ENCODE measurements at regions not wholly inside any gene's neighbourhood (a gene's known extent, or its start where the extent isn't known, plus 50 kb on each side); places are given as distances from the start of the nearest gene placed in this dataset.

DNA sequence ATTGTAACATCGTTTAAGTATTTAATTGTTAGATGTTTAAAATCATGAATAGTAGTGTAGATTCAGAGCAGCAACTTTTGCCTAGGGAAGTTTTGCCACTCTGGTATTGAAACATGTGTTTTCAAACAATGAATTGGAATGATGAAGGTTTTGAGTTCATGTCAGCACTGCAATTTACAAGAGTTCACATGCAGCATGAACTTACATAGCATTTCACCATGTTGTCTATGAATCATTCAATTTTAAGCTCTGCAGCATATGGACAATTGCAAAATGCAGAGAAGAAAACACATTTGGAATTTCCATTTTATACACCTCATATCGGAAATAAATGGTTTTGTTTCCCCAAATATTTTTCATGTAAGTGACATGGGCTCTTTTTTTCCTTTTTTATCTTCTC is 170.7 kb upstream of the CDKN3 start:
- peaks cover 8% of the 10 kb centered on the region for H3K27me3 ChIP-seq (replicated peaks; ENCODE audit: control insufficient read depth, insufficient read depth, low read length)
- DNase-seq (ENCODE audit: low read depth): peak; percentile 83
- no peaks in the 10 kb centered on the region for H3K9me3 ChIP-seq (ENCODE audit: control insufficient read depth, low read length)
- H3K9ac ChIP-seq (ENCODE audit: low read length): no peak overlapping the region
- no peaks in the 10 kb centered on the region for H3K36me3 ChIP-seq (ENCODE audit: control insufficient read depth, insufficient read depth, low read length, severe bottlenecking)
- H3K4me1 ChIP-seq (ENCODE audit: control insufficient read depth, insufficient read depth, low read length): peaks cover 13% of the 10 kb centered on the region
- H3K4me3 ChIP-seq (ENCODE audit: low read length): no peak overlapping the region

DNA sequence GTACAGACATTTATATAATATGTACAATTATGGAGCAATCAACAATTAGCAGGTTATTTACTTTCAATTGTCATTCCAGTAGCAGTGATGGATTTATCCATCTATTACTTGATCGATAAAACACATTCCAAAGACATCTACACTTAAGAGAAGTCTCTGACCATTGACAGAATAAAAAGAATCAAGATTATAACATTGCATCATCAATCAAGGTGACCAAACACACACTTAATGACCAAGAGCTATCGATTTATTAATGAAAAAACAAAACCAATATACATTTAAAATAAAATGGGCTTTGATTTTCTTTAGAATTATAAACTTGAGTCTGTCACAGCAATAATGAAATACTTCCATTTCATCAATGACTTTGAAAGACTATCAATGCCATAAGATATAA is 170.2 kb upstream of the CDKN3 start:
- Histone ChIP-seq H3K9ac (ENCODE audit: low read length) (no peak overlapping the region), H3K27me3 (replicated peaks; ENCODE audit: control insufficient read depth, insufficient read depth, low read length) (peaks cover 8% of the 10 kb centered on the region), H3K36me3 (ENCODE audit: control insufficient read depth, insufficient read depth, low read length, severe bottlenecking) (no peaks in the 10 kb centered on the region), H3K4me3 (ENCODE audit: low read length) (no peak overlapping the region), H3K9me3 (ENCODE audit: control insufficient read depth, low read length) (no peaks in the 10 kb centered on the region), H3K4me1 (ENCODE audit: control insufficient read depth, insufficient read depth, low read length) (peaks cover 13% of the 10 kb centered on the region)
- no peak for DNase-seq (ENCODE audit: low read depth)

GRCh38 chr14:54229136-54229535 is 167.7 kb upstream of the CDKN3 start:
- Histone ChIP-seq H3K4me1 (ENCODE audit: control insufficient read depth, insufficient read depth, low read length) (peaks cover 13% of the 10 kb centered on the region), H3K36me3 (ENCODE audit: control insufficient read depth, insufficient read depth, low read length, severe bottlenecking) (no peaks in the 10 kb centered on the region), H3K9me3 (ENCODE audit: control insufficient read depth, low read length) (no peaks in the 10 kb centered on the region), H3K9ac (ENCODE audit: low read length) (no peak overlapping the region), H3K4me3 (ENCODE audit: low read length) (no peak overlapping the region), H3K27me3 (replicated peaks; ENCODE audit: control insufficient read depth, insufficient read depth, low read length) (no peaks in the 10 kb centered on the region)
- DNase-seq (ENCODE audit: low read depth): peak; percentile 56

DNA sequence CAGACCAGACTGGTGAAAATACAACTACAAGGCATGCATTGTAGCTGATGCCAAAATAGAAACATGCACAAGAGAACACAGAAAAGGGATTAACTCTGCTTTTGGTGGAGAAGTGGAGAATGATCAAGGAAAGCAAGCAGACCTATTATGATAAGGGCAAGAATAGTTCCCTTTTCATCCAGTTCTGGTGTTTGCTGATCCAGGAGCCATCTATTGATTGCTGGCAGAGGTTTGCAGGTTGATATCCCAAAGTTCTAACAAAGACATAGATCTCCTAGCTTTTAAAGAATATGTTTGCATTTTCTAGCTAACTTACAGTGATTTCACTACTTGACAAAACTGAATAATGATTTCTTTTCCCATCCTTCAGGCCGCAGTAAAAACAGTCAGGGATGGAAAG is 166.2 kb upstream of the CDKN3 start:
- no peak for DNase-seq (ENCODE audit: low read depth)
- Histone ChIP-seq H3K27me3 (replicated peaks; ENCODE audit: control insufficient read depth, insufficient read depth, low read length) (no peaks in the 10 kb centered on the region), H3K9ac (ENCODE audit: low read length) (no peak overlapping the region), H3K9me3 (ENCODE audit: control insufficient read depth, low read length) (no peaks in the 10 kb centered on the region), H3K4me3 (ENCODE audit: low read length) (no peak overlapping the region), H3K4me1 (ENCODE audit: control insufficient read depth, insufficient read depth, low read length) (peaks cover 13% of the 10 kb centered on the region), H3K36me3 (ENCODE audit: control insufficient read depth, insufficient read depth, low read length, severe bottlenecking) (no peaks in the 10 kb centered on the region)

DNA sequence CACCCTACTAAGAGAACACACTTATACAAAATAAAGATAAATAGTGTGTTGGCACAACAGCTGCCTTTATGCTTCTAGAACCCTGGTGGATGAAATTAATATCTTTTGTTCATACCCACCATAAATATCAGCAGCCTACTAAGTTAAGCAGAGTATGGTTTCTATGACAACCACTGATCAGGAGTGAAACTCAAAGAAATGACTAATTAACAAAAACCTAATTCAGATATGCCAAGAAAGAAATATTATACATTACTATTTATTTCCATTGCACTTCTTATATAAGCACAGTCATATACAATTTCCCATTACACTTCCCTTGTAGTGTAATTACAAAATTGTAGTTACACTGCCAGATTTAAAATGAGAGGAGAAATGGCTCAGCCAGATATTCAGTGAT is 164.1 kb upstream of the CDKN3 start:
- H3K9me3 ChIP-seq (ENCODE audit: control insufficient read depth, low read length): no peaks in the 10 kb centered on the region
- H3K4me3 ChIP-seq (ENCODE audit: low read length): no peak overlapping the region
- H3K36me3 ChIP-seq (ENCODE audit: control insufficient read depth, insufficient read depth, low read length, severe bottlenecking): no peaks in the 10 kb centered on the region
- no peaks in the 10 kb centered on the region for H3K27me3 ChIP-seq (replicated peaks; ENCODE audit: control insufficient read depth, insufficient read depth, low read length)
- DNase-seq (ENCODE audit: low read depth): no peak
- H3K9ac ChIP-seq (ENCODE audit: low read length): no peak overlapping the region
- peaks cover 8% of the 10 kb centered on the region for H3K4me1 ChIP-seq (ENCODE audit: control insufficient read depth, insufficient read depth, low read length)

GRCh38 chr14:54241517-54241916 is 155.3 kb upstream of the CDKN3 start:
- Histone ChIP-seq H3K4me3 (ENCODE audit: low read length) (no peak overlapping the region), H3K36me3 (ENCODE audit: control insufficient read depth, insufficient read depth, low read length, severe bottlenecking) (no peaks in the 10 kb centered on the region), H3K27me3 (replicated peaks; ENCODE audit: control insufficient read depth, insufficient read depth, low read length) (peaks cover 6% of the 10 kb centered on the region), H3K9me3 (ENCODE audit: control insufficient read depth, low read length) (no peaks in the 10 kb centered on the region), H3K4me1 (ENCODE audit: control insufficient read depth, insufficient read depth, low read length) (peaks cover 5% of the 10 kb centered on the region), H3K9ac (ENCODE audit: low read length) (no peak overlapping the region)
- no peak for DNase-seq (ENCODE audit: low read depth)

GRCh38 chr14:54251356-54251755 is 145.5 kb upstream of the CDKN3 start:
- H3K27me3 ChIP-seq (replicated peaks; ENCODE audit: control insufficient read depth, insufficient read depth, low read length): peaks cover 1% of the 10 kb centered on the region
- no peak for DNase-seq (ENCODE audit: low read depth)
- no peaks in the 10 kb centered on the region for H3K36me3 ChIP-seq (ENCODE audit: control insufficient read depth, insufficient read depth, low read length, severe bottlenecking)
- peaks cover 26% of the 10 kb centered on the region for H3K4me1 ChIP-seq (ENCODE audit: control insufficient read depth, insufficient read depth, low read length)
- H3K9me3 ChIP-seq (ENCODE audit: control insufficient read depth, low read length): no peaks in the 10 kb centered on the region
- no peak overlapping the region for H3K4me3 ChIP-seq (ENCODE audit: low read length)
- no peak overlapping the region for H3K9ac ChIP-seq (ENCODE audit: low read length)

DNA sequence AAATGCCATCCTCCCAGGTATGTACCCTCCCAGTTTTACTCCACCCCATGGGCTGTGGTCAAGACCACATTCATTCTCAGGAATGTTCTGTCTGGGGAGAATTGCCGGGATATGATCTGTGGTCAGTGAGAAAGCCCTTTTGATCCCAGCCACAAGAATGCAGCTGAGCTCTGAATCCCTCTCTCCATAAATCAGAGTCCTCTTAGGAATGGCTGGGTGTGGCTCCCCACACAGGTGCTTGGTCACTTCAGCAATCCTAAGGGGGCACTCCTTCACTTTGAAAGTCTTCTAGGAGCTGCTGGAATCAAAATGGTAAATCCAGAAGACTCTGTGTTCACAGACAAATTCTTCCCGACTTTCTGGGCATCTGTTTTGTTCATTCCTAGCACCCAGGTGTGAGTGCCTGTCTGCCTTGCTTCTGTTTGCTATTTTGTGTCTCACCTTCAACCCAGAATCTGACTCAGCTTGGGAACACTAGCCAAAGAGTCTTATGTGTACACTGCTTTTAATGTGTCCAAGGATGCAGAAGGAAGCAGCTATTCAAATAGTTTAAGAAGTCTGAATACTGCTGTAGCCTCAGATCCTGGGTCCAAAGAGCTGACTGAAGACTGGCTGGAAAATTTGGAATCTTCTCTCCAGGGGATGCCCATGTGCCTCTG is 144.6 kb upstream of the CDKN3 start:
- peak; percentile 54 for DNase-seq (ENCODE audit: low read depth)
- H3K4me3 ChIP-seq (ENCODE audit: low read length): no peak overlapping the region
- H3K9me3 ChIP-seq (ENCODE audit: control insufficient read depth, low read length): no peaks in the 10 kb centered on the region
- H3K9ac ChIP-seq (ENCODE audit: low read length): no peak overlapping the region
- H3K27me3 ChIP-seq (replicated peaks; ENCODE audit: control insufficient read depth, insufficient read depth, low read length): no peaks in the 10 kb centered on the region
- H3K36me3 ChIP-seq (ENCODE audit: control insufficient read depth, insufficient read depth, low read length, severe bottlenecking): no peaks in the 10 kb centered on the region
- H3K4me1 ChIP-seq (ENCODE audit: control insufficient read depth, insufficient read depth, low read length): peaks cover 33% of the 10 kb centered on the region

DNA sequence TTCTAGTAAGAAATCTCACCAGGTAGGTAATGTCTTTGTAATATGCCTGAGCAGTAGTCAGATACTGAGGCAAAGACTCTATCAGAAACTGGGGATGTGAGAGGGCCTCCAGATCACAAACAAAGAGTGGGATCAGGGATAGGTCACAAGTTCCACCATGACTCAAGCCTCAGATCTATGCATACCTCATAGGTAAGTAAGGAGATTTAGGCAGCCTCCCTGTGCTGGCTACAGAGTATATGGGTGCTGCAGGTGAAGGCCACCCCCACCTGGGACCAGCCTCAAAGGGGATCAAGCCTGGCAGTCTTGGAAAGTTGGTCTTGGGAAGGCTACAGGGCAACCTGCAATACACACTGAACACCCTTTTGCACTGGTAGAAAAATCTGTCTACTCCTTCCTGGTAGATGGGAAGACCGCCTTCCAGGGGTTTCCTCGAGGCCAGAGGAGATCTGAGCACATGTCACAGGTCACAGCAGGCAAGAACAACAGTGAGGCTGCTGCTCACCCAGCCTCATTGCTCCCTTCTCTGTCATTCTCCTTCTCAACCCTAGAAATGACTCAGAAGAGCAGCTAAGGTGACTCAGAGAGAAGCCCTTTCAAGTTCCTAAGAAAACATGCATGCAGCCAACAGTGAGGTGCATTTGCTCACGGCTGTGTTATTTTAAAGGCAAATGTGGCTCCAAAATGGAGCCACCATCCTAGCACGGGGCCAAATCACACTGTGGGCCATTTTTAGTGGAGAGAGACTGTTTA is 143.4 kb upstream of the CDKN3 start:
- Histone ChIP-seq H3K9ac (ENCODE audit: low read length) (no peak overlapping the region), H3K27me3 (replicated peaks; ENCODE audit: control insufficient read depth, insufficient read depth, low read length) (no peaks in the 10 kb centered on the region), H3K4me3 (ENCODE audit: low read length) (no peak overlapping the region), H3K4me1 (ENCODE audit: control insufficient read depth, insufficient read depth, low read length) (peaks cover 39% of the 10 kb centered on the region), H3K9me3 (ENCODE audit: control insufficient read depth, low read length) (no peaks in the 10 kb centered on the region), H3K36me3 (ENCODE audit: control insufficient read depth, insufficient read depth, low read length, severe bottlenecking) (no peaks in the 10 kb centered on the region)
- DNase-seq (ENCODE audit: low read depth): peak; percentile 65

GRCh38 chr14:54256156-54256555 is 140.7 kb upstream of the CDKN3 start:
- H3K9ac ChIP-seq (ENCODE audit: low read length): no peak overlapping the region
- no peak for DNase-seq (ENCODE audit: low read depth)
- H3K36me3 ChIP-seq (ENCODE audit: control insufficient read depth, insufficient read depth, low read length, severe bottlenecking): no peaks in the 10 kb centered on the region
- no peak overlapping the region for H3K4me3 ChIP-seq (ENCODE audit: low read length)
- H3K9me3 ChIP-seq (ENCODE audit: control insufficient read depth, low read length): no peaks in the 10 kb centered on the region
- peaks cover 38% of the 10 kb centered on the region for H3K4me1 ChIP-seq (ENCODE audit: control insufficient read depth, insufficient read depth, low read length)
- no peaks in the 10 kb centered on the region for H3K27me3 ChIP-seq (replicated peaks; ENCODE audit: control insufficient read depth, insufficient read depth, low read length)

GRCh38 chr14:54257424-54257823 is 139.4 kb upstream of the CDKN3 start:
- DNase-seq (ENCODE audit: low read depth): no peak
- Histone ChIP-seq H3K9ac (ENCODE audit: low read length) (no peak overlapping the region), H3K4me1 (ENCODE audit: control insufficient read depth, insufficient read depth, low read length) (peaks cover 32% of the 10 kb centered on the region), H3K9me3 (ENCODE audit: control insufficient read depth, low read length) (no peaks in the 10 kb centered on the region), H3K4me3 (ENCODE audit: low read length) (peak overlapping the region; percentile 8), H3K27me3 (replicated peaks; ENCODE audit: control insufficient read depth, insufficient read depth, low read length) (no peaks in the 10 kb centered on the region), H3K36me3 (ENCODE audit: control insufficient read depth, insufficient read depth, low read length, severe bottlenecking) (no peaks in the 10 kb centered on the region)
